Vagina (tissue), 2 donors: ENCODE measurements at regions not wholly inside any gene's neighbourhood (a gene's known extent, or its start where the extent isn't known, plus 50 kb on each side); places are given as distances from the start of the nearest gene placed in this dataset.

ENCODE experiments used
- POLR2A ChIP-seq, 2 donors: fragments of 450-650 bp; IDR thresholded peaks; one replicate each; pipeline ENCODE4 v1.6.1; 2017; ENCODE audit warnings: antibody characterized with exemption in 2 of 2, mild to moderate bottlenecking in 2 of 2, moderate library complexity in 2 of 2
- TF ChIP-seq, protein P1 (sequence below), 3 experiments: fragments of 450-650 bp in 2 of 3; fragments of 200-600 bp in 1 of 3; sonication (generic) in 1 of 3; IDR thresholded peaks; one replicate each; pipeline ENCODE4 v1.5.1; 2017 to 2019; ENCODE audit warnings: antibody characterized with exemption in 3 of 3, mild to moderate bottlenecking in 2 of 3, moderate library complexity in 2 of 3

- TF ChIP-seq, protein P1, sequence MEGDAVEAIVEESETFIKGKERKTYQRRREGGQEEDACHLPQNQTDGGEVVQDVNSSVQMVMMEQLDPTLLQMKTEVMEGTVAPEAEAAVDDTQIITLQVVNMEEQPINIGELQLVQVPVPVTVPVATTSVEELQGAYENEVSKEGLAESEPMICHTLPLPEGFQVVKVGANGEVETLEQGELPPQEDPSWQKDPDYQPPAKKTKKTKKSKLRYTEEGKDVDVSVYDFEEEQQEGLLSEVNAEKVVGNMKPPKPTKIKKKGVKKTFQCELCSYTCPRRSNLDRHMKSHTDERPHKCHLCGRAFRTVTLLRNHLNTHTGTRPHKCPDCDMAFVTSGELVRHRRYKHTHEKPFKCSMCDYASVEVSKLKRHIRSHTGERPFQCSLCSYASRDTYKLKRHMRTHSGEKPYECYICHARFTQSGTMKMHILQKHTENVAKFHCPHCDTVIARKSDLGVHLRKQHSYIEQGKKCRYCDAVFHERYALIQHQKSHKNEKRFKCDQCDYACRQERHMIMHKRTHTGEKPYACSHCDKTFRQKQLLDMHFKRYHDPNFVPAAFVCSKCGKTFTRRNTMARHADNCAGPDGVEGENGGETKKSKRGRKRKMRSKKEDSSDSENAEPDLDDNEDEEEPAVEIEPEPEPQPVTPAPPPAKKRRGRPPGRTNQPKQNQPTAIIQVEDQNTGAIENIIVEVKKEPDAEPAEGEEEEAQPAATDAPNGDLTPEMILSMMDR (IDR thresholded peaks at IDR 0.05), result no peak
- TF ChIP-seq POLR2A (IDR thresholded peaks at IDR 0.05), result no peak
Measured at GRCh38 chr1:47637111-47637685, 199.4 kb downstream of the FOXD2 start.
